HFF-Myc (cell line): ENCODE measurements at regions not wholly inside any gene's neighbourhood (a gene's known extent, or its start where the extent isn't known, plus 50 kb on each side); places are given as distances from the start of the nearest gene placed in this dataset.
"Not testable (repeated sequence)": the region's sequence is repeated elsewhere in the genome, so short reads cannot be mapped to it uniquely, and the experiment has no call there.

Experiments
- DNase-seq: peaks from one replicate; pipeline ENCODE4 v3.0.0-alpha.2; 2011; ENCODE audit warnings: low read depth; ENCODE audit errors: extremely low read depth
- H3K4me3 ChIP-seq: replicated peaks from 2 replicates; pipeline ENCODE4 v1.5.1; 2011; ENCODE audit warnings: low read depth, mild to moderate bottlenecking, control low read depth, low read length
- TF ChIP-seq, protein P1 (sequence below): IDR thresholded peaks from 2 replicates; pipeline ENCODE4 v1.5.1; 2012; ENCODE audit warnings: mild to moderate bottlenecking, low read depth, low read length, control low read depth; ENCODE audit errors: missing control alignments

DNA sequence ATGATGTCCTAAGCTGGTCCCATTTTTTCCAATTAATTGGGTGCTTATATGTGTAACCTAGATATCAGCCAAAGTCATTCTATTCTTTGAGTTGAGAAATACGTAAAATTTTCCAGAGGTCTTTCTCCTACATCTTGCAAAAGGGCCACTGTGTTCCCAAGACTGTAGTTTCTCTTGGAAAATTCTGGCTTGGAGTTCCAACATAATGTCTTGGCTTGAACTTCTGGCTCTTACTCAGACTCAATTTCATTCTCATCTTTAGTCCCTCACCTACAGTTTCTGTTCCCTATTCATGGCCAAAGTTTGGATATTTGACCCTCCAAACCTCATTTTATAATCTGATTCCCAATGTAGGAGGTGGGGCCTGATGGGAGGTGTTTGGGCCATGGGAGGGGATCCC, 201.4 kb upstream of the ARHGEF26 start:
- no peak overlapping the region for H3K4me3 ChIP-seq
- TF ChIP-seq, protein P1, sequence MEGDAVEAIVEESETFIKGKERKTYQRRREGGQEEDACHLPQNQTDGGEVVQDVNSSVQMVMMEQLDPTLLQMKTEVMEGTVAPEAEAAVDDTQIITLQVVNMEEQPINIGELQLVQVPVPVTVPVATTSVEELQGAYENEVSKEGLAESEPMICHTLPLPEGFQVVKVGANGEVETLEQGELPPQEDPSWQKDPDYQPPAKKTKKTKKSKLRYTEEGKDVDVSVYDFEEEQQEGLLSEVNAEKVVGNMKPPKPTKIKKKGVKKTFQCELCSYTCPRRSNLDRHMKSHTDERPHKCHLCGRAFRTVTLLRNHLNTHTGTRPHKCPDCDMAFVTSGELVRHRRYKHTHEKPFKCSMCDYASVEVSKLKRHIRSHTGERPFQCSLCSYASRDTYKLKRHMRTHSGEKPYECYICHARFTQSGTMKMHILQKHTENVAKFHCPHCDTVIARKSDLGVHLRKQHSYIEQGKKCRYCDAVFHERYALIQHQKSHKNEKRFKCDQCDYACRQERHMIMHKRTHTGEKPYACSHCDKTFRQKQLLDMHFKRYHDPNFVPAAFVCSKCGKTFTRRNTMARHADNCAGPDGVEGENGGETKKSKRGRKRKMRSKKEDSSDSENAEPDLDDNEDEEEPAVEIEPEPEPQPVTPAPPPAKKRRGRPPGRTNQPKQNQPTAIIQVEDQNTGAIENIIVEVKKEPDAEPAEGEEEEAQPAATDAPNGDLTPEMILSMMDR = no peak
- DNase-seq = no peak

- TF ChIP-seq, protein P1 = no peak
- no peak overlapping the region for H3K4me3 ChIP-seq
- no peak for DNase-seq
Measured at GRCh38 chr3:153921826-153922225, 199.4 kb upstream of the ARHGEF26 start.

- TF ChIP-seq, protein P1 = no peak
- H3K4me3 ChIP-seq = no peak overlapping the region
- DNase-seq = no peak
Measured at GRCh38 chr3:153925841-153926514, 195.2 kb upstream of the ARHGEF26 start.

GRCh38 chr3:153927107-153927506, 194.1 kb upstream of the ARHGEF26 start:
- TF ChIP-seq, protein P1 = no peak
- peak; percentile 6 for DNase-seq
- H3K4me3 ChIP-seq = no peak overlapping the region

DNA sequence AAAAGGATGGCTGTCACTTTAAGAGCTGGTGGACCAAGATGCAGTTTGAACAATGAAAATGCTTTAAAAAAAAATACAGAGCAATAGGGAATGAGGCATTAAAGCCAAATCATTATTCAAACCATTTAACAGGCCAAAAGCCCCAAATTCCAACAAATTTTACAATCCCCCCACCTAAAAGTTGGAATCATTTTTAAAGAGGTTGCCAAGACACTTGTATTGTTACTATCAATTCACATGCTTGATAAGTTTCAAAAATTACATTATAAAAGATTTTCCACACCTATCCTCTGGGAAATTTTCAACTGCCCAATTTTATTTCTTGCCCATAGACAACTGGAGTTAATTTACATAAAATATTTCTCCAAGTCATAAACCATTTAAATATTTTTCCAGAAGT, 192.3 kb upstream of the ARHGEF26 start:
- no peak for DNase-seq
- TF ChIP-seq, protein P1 = no peak
- no peak overlapping the region for H3K4me3 ChIP-seq

DNA sequence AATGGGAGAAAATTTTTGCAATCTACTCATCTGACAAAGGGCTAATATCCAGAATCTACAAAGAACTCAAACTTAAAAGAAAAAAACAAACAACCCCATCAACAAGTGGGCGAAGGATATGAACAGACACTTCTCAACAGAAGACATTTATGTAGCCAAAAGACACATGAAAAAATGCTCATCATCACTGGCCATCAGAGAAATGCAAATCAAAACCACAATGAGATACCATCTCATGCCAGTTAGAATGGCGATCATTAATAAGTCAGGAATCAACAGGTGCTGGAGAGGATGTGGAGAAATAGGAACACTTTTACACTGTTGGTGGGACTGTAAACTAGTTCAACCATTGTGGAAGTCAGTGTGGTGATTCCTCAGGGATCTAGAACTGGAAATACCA, 187.7 kb upstream of the ARHGEF26 start:
- not testable (repeated sequence) for H3K4me3 ChIP-seq, DNase-seq

DNA sequence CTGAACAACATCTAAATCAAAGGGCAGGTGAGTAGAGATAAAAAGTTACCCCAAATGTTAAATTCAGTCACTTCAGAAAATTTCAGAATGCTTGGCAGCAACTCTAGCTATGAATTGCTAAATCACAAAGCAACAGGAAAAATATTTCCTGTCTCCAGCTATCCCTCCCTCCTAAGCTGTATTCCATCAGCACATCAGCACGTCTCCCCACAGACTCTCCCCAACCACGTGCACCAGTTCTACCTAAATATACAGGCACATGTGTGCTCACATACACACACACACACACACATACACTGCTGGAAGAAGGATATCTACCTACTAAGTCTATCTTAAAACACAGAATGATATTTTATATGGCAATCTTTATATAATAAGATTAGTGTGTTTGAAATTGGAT, 177.1 kb upstream of the ARHGEF26 start:
- TF ChIP-seq, protein P1 = no peak
- no peak overlapping the region for H3K4me3 ChIP-seq
- DNase-seq = no peak
